Dedifferentiated amniotic fluid mesenchymal stem cell (primary cell): ENCODE measurements at regions not wholly inside any gene's neighbourhood (a gene's known extent, or its start where the extent isn't known, plus 50 kb on each side); places are given as distances from the start of the nearest gene placed in this dataset.
"Not testable (repeated sequence)": the region's sequence is repeated elsewhere in the genome, so short reads cannot be mapped to it uniquely, and the experiment has no call there.

Experiments
- DNase-seq: peaks from one replicate; pipeline ENCODE4 v3.0.0-alpha.2; 2016; ENCODE audit errors: extremely low spot score

- not testable (repeated sequence) for DNase-seq
Measured at GRCh38 chr9:41367301-41367700, 178.2 kb upstream of the ZNG1F start.

- not testable (repeated sequence) for DNase-seq
Measured at GRCh38 chr9:41361790-41362189, 172.7 kb upstream of the ZNG1F start.

- peak; percentile 14 for DNase-seq
Measured at GRCh38 chr9:41359116-41359515, 170.0 kb upstream of the ZNG1F start.

- DNase-seq, result peak; percentile 35
Measured at GRCh38 chr9:41358682-41359081, 169.6 kb upstream of the ZNG1F start.

GRCh38 chr9:41357918-41358404, 168.8 kb upstream of the ZNG1F start:
- not testable (repeated sequence) for DNase-seq

GRCh38 chr9:41357350-41357748, 168.2 kb upstream of the ZNG1F start:
- DNase-seq, result not testable (repeated sequence)

- not testable (repeated sequence) for DNase-seq
Measured at GRCh38 chr9:41356588-41357349, 167.7 kb upstream of the ZNG1F start.

GRCh38 chr9:41355712-41356450, 166.8 kb upstream of the ZNG1F start:
- not testable (repeated sequence) for DNase-seq

GRCh38 chr9:41354978-41355377, 165.9 kb upstream of the ZNG1F start:
- DNase-seq, result not testable (repeated sequence)

- not testable (repeated sequence) for DNase-seq
Measured at GRCh38 chr9:41354060-41354934, 165.2 kb upstream of the ZNG1F start.

GRCh38 chr9:41353026-41353425, 163.9 kb upstream of the ZNG1F start:
- not testable (repeated sequence) for DNase-seq

- DNase-seq, result not testable (repeated sequence)
Measured at GRCh38 chr9:41352390-41352789, 163.3 kb upstream of the ZNG1F start.

- not testable (repeated sequence) for DNase-seq
Measured at GRCh38 chr9:41347893-41348292, 158.8 kb upstream of the ZNG1F start.

GRCh38 chr9:41332562-41332961, 143.4 kb upstream of the ZNG1F start:
- not testable (repeated sequence) for DNase-seq

GRCh38 chr9:41321277-41321676, 132.2 kb upstream of the ZNG1F start:
- not testable (repeated sequence) for DNase-seq

- DNase-seq, result not testable (repeated sequence)
Measured at GRCh38 chr9:41308953-41309352, 119.8 kb upstream of the ZNG1F start.

- not testable (repeated sequence) for DNase-seq
Measured at GRCh38 chr9:41285744-41286143, 96.6 kb upstream of the ZNG1F start.

GRCh38 chr9:41280299-41281238, 91.5 kb upstream of the ZNG1F start:
- not testable (repeated sequence) for DNase-seq

GRCh38 chr9:41279437-41279836, 90.3 kb upstream of the ZNG1F start:
- not testable (repeated sequence) for DNase-seq

- DNase-seq, result not testable (repeated sequence)
Measured at GRCh38 chr9:41279033-41279432, 89.9 kb upstream of the ZNG1F start.
